ENCODE measurements at regions not wholly inside any gene's neighbourhood (a gene's known extent, or its start where the extent isn't known, plus 50 kb on each side); places are given as distances from the start of the nearest gene placed in this dataset.

DNA sequence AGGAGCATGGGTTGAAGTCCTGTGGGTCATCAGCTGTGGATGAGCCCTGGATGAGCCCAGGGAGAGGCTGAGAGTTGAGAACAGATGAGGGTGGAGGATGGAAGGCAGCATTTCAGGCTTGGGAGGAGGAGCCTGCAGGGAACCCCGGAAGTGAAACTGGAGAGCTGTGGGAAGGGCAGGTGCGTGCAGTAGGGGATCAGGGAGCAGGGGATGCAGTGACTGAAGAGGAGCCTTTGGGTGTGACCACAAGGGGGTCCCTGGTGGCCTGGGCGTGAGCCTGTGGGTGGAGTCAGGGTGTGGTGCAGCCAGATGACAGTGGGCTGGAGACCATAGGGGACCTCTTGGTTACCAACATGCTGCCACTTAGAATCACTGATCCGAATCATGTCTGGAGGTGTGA is 115.5 kb downstream of the PAPOLA start:
- DNase-seq (ENCODE audit: low spot score): no peak

DNA sequence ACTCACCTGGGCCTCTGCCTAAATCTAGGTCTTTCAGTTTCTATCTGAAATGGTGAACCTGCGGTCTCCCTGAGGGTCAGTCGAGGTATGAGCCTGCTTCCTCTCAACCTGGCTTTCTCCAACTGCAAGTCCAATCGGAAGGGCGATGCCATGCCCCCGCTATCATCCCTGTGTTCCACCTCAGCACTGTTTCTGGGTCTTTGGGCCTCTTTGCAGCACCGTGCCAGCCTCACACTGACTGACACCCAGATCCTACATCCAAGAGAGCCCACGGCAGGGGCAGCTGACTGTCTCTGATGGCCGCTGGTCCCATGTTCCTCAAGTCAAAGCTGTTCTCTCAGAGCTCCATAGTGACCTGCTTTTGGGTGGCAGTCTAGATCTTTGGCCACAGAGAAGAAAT is 120.7 kb downstream of the PAPOLA start:
- no peak for ATAC-seq
- no peak for DNase-seq (ENCODE audit: low spot score)

More for the DNA sequence above, 115.5 kb downstream of the PAPOLA start:
- ATAC-seq: no peak

DNA sequence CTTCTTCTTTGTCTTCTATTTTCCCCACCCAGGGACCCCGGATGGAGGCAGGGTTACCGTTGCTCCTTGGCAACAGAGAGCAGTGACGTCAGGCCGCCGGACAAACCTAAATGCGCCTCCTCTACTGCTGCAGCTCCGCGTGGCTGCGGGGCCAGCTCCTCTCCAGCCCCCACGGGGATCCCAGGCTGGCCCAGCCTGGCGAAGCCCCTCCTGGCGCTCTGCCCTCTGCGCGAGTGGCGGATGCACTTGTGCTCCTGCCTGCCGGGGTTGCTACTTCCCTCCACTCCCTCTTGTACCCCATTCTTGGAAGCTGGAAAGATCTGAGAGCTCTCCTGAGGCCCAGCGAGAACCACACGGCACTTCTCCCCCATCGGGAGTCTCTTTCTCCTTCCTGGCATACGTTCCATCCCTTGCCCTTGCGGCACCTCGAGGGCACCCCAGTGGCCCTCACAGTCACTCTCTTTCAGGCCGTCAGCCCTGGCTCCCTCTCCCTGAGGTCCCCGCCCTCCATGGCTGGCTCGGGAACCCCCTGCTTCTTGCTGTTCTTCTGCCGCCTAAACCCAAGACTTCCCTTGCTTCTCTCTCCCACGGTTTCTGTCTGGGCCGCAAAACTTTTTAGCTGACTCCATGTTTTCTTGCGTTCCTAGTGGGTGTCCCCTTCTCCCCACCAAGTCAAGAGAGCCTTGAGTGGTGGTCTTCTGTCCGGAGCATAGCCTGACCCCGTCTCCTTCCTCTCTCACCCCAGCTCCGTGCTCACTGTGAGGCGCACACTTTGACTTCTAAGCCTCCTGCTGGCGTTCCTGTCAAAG is 121.7 kb downstream of the PAPOLA start:
- DNase-seq (ENCODE audit: low spot score) (no peak), ATAC-seq (no peak)

DNA sequence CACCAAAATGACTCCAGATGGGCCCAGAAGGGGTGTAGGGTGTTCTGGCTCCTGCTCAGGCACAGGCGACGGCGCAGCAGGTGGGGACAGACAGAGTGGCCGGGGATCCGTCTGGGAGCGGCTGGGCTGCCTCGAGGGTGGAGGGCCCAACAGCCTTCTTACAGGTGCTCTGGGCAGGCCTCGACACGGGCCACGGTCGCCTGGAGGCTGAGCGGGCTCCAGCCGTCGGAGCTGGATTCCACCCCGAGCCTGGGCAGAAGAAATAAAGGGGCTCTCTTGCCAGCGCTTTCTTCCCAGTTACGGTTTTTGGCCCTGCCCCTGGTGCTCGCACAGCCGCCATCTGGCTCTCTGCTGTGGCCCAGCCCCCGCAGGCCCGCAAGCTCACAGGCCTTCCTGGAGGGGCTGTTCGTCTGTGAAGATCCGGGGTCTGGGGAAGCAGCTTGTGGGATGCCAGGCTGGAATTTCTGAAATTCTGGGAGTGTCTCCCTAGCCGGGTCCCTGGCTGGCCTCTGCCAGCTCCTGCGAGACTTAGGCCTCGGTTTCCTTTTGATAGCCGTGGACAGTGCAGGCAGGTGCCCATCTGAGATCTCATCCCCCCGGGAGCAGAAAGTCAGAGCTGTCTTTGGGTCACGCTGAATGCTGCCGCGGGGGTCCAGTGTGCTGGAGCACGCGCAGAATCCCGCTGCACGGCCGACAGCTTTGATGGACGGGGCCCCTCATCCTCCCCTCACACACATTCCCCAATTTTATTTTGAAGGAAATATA is 122.7 kb downstream of the PAPOLA start:
- no peak for ATAC-seq
- no peak for DNase-seq (ENCODE audit: low spot score)

DNA sequence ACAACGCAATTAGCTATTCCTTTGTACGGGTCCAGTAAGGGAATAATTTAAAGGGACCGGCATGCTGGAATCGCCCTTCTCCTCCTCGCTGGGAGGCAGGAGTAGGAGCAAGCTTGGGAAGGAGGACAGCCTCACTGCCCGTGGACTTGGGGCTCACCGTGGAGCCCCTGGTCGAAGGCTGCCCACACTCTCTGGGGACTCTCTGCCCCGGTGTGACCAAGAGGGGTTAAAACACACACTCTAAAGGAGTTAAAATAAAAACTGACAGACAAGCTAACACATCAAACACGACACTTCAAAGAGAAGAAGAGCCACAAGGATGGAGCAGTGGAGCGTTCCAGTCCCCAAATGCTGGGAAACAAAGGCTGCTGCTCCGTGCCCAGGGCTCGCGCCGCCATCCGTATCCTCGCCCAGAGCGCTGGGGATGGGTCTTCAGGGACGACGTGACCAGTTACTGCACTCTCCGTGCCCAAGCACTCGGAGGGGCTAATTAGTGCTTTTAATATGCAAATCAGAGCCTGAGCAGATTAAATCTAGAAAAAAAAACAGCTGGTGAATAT is 123.3 kb downstream of the PAPOLA start:
- ATAC-seq: no peak
- peak; percentile 28 for DNase-seq (ENCODE audit: low spot score)

DNA sequence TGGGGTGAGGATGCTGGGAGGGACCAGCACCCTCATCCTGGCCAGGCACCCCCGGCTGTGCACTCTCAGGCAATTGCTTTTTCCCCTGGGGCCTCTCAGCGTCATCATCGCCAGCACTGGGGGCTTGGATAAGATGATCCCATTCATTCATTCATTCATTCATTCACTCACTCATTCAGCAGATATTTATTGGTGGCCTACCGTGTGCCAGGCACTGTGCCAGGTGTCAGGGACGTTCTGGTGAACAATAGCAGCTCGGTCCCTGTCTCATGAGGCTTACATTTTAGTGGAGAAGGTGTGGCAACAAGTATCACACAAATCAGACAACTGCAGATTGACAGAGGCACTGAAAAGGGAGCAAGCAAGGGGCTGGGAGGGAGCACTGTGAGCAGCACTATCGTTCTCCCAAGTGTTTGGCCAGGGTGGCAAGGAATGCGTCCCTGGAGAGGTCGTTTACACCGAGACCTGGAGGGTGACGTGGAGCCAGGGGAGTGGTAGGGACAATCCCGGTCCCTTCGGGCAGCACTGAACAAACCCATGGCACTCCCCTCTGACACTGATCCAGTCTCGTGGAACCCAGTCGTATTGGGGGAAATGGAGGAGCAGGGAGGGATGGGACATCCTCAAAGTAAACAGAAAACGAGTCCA is 124.1 kb downstream of the PAPOLA start:
- DNase-seq (ENCODE audit: low spot score): peak; percentile 29
- no peak for ATAC-seq

DNA sequence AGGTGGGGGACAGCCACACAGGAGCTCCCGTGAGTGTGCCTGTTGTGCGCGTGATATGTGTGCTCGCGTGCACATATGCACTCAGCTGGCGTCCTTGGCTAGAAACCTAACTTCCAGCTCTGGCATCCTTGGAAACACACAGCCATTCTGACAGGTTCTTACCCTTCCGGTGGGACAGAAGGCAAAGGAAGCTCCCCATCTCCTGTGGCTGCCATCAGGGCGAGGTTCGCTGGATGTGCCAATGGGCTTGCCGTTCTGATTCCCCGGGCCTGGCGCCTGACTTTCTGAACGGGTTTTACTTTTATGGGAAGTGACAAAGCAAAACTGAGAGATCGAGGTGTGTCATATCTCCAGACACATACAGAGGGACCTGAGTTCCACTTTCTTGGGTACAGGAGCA is 124.7 kb downstream of the PAPOLA start:
- ATAC-seq (no peak), DNase-seq (ENCODE audit: low spot score) (peak; percentile 18)

DNA sequence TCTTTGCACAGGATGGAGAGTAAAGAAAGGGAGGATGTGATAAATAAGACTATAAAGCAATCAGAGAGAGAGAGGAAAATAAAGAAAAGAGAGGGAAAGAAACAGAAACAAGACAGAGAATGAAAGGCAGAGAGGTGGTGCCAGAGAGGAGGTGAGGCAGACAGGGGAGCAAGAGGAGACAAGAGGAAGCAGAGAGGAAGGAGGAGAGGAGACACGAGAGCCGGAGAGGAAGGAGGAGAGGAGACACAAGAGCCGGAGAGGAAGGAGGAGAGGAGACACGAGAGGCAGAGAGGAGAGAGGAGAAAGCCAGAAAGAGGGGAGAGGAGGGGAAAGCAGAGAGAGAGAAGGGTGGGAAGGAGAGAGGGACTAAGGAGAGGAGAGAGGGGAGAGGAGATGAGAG is 125.2 kb downstream of the PAPOLA start:
- no peak for DNase-seq (ENCODE audit: low spot score)
- no peak for ATAC-seq

DNA sequence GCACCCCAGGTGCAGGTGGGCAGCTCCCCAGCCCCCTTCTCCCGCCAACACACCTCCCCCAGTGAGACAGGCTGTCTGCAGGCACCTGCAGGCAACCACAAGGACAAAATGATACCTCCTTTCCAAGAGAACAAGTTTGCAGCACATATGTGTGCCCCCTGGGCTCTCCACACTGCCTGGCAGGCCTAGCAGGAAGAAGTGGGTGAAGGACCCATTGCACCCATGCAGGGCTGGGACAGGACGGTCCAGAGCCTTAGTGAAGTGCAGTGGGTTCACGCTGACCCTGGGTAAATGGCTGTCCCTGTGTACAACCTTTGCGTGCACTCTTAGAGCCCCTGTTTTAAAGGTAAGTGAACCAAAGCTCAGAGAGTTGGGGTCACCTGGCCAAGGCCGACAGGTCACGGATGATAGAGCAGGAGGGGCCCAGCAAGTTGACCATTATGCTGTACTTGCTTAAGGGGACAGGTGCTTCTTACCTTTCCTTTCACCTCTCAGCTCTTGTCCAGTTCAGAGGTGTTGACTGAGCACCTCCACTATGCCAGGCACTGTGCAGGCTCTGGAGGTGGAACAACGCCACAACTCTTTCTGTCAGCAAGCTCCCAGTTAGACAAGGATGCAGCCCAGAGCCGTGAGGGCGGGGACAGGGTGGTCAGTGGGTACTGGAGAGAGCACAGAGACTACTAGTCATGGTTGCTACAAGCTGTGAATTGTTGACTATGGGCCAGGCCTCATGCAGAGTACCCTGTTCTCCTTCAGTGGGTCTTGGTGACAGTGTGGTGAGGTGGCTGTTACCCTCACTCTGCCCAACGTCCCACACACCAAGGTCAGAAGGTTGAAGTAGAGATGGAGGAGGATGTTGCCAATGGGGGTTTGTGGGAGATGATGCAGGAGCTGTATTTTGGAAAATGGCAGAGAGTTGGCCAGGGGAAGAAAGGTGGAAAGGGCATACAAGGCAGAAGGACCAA is 125.9 kb downstream of the PAPOLA start:
- peak; percentile 31 for DNase-seq (ENCODE audit: low spot score)
- ATAC-seq: no peak

DNA sequence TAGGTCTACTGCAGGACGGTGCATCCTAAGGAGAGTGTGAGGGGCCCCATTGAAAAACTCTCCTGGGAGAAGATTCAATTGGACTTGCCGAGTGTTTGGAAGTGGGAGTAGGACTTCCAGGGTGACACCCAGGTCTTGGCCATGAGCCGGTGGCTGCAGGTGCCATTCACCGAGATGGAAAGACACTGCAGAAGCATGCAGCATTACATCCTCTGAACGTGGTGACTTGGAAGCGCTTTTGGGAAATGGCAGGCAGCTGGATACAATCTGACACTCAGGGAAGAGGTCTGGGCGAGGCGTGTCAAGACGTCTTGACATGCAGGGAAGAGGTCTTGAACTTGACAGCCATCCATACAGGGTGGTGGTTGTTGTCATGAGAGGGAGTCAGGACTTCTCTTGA is 126.9 kb downstream of the PAPOLA start:
- DNase-seq (ENCODE audit: low spot score) (peak; percentile 18), ATAC-seq (no peak)

DNA sequence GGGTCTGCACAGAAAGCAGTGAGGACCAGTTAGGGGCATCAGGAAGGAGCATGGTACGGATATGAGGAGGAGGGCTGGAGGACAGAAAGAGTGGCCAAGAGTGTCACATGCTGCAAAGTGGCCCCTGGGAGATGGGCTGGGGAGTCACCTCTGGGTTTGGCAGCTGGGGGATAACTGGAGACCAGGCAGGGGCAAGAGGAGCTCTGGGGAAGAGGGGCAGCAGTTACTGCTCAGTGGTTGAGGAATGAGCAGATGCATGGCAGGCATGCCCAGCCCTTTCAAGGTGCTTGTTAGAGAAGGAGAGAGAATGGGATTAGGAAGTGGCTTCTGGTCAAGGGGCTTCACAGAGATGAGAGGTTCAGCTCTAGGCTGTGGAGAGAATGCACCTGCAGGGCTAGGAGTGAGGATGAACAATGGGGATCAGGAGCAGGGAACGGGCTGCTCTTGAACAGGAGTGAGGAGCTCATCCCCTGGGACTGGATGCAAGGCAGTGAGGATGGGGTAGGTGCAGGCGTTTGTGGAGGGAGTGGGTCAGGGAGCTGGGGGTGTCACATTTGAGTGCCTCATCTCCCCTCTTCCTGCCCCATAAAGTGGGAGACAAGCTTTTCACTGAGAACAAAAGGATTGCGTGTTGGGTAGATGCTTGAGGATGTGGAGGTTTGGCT is 127.5 kb downstream of the PAPOLA start:
- no peak for ATAC-seq
- DNase-seq (ENCODE audit: low spot score): peak; percentile 6

DNA sequence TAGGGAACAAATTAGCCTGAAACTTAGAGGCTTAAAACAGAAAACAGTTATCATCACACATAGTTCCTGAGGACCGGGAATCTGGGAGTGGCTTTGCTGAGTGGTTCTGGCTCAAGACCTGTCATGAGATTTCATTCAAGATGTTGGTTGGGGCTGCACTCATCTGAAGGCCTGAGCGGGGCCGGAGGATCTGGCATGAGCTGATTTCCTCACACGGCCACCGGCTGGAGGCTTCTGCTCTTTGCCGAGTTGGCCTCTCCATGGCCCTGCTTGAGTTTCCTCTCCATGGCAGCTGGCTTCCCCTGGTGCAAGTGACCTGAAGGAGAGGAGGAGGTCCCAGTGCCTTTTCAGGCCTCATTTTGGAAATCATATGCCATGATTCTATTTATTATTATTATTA is 128.1 kb downstream of the PAPOLA start:
- no peak for ATAC-seq
- DNase-seq (ENCODE audit: low spot score): peak; percentile 16

DNA sequence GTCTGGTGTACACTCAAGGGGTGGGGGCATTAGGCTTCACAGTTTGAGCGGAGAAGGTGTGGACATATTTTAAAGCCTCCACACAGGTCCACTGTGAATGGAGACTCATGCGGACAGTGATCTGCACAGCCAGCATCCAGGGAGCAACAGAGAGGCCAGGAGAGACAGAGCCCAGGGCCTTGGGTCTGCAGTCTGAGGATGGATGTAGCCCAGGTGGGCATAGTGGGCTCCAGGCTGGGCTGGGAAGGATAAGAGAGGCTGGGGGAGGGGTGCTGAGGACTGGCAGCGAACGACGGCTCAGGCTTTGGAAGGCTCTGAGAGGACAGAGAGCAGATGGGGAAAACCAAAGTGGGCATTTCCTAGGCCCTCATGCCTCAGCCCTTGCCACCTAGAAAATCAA is 128.8 kb downstream of the PAPOLA start:
- DNase-seq (ENCODE audit: low spot score): peak; percentile 21

DNA sequence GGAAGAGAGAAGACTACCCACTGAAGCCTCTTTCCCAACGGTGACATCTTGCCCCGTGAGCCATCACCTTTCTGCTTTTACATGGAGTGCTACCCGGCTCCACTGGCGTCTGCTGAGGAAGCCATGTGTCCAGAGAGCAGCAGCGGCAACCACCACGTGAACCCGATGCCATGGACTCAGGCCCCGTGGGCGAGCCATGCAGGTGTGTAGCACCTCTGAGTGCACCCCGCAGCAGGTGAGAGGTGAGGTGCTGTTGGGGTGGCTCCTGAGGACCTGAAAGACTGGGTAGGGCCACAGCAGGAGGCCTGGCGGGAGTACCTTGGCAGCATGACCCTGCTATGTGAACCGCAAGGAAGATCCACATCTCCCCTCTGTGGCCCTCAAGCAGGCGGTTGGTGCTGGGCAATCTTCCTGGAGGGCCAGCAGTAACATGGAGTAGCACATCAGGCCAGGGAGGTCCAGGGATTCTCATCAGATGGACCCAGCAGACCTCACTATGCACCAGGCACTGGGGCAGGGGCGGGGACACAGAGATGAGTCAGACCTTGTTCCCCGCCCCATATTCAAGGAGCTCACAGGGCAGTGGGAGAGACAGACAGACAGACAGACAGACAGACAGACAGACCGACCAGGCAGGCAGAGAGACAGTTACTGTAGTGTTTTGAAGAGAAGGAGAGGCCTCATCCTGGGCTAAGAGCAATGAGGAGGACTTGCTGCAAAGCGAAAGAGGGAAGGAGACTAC is 129.6 kb downstream of the PAPOLA start:
- no peak for ATAC-seq
- peak; percentile 19 for DNase-seq (ENCODE audit: low spot score)

More for the DNA sequence above, 128.8 kb downstream of the PAPOLA start:
- ATAC-seq: no peak

DNA sequence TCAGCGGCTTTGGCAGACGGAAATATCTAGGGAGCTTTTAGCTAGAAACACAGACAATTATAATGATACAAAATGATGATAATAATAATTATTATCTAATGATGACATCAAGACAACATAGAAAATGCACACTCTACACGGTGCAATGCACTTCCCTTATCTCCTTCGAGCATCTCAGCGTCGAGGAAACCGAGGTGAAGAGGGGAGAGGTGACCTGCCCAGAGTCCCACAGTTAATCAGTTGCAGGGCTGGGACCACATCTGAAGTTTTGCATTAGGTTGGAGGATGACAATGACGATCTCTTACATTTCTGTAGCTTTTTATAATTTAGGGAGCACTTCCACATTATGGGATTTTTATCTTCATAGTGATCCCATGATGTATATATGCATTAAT is 130.2 kb downstream of the PAPOLA start:
- ATAC-seq (no peak), DNase-seq (ENCODE audit: low spot score) (no peak)

DNA sequence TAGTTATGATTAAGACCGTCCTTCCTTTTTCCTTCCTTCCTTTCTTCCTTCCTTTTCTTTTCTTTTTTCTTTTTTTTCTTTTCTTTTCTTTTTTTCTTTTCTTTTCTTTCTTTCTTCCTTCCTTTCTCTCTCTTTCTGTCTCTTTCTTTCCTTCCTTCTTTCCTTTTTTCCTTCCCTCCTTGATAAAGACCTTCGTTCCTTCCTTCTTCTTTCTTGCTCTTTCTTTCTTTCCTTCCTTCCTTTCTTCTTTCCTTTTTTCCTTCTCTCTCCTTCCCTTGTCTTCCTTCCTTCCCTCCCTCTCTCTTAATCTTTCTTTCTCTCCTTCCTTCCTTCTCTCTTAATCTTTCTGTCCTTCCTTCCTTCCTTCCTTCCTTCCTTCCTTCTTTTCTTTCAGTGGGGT is 130.9 kb downstream of the PAPOLA start:
- no peak for ATAC-seq
- DNase-seq (ENCODE audit: low spot score): no peak

DNA sequence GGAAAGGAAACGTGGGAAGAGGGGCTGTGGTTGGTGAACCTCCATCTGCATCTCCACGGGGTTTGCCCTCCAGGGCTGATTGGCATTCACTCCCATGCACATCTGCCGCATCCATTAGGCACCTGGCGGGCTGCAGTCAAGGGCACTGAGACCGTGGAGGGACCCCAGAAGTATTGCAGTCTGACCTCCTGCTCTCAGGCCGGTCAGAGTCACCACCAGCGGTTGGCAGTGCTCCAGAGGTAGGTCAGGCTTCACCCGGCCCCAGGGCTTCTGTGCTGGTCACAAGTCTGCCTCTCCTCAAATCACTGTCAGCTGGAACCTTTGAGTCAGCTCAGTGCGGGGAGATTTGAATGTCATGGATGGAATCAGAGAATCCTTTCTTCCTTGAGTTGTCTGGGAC is 132.3 kb downstream of the PAPOLA start:
- peak; percentile 35 for DNase-seq (ENCODE audit: low spot score)

DNA sequence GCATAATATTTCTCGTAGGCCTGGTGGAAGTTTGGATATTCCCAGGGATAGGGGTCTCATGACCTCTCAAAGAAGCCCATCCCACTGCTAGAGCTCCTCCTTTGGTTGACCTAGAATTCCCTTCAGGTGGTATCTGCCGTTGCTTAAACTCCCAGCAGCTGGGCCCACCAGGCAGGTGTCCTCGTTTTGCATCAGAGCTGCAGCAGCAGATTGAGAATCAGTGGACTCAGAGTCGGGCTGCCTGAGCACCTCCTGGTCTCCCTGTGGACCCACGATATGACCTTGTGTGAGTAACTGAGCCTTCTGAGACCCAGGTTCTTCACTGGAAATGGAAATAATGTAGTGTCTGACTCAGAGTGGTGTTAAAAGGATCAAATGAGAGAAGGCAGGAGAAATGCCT is 132.7 kb downstream of the PAPOLA start:
- peak; percentile 15 for DNase-seq (ENCODE audit: low spot score)
- no peak for ATAC-seq

More for the DNA sequence above, 132.3 kb downstream of the PAPOLA start:
- ATAC-seq: no peak

DNA sequence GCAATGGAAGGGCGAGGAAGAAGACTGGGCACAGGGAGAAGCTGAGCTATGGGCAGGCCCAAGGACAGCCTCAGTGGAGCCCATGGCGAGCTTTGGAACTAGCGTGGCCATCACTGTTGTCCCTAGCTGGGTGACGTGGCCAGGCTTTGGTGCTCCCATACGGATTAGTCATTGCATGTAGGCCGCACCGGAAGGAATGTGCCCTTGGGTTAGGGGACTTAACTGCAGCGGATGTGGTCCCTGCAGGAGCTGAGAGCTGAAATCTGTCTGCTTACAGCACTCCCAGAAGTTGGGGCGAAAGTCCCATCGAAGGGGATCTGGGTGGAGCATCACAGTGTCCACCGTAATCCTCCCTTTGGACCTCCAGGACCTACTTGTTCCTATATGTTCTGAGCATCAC is 133.7 kb downstream of the PAPOLA start:
- no peak for ATAC-seq
- DNase-seq (ENCODE audit: low spot score): peak; percentile 39
